ENCODE measurements at regions not wholly inside any gene's neighbourhood (a gene's known extent, or its start where the extent isn't known, plus 50 kb on each side); places are given as distances from the start of the nearest gene placed in this dataset.

DNA sequence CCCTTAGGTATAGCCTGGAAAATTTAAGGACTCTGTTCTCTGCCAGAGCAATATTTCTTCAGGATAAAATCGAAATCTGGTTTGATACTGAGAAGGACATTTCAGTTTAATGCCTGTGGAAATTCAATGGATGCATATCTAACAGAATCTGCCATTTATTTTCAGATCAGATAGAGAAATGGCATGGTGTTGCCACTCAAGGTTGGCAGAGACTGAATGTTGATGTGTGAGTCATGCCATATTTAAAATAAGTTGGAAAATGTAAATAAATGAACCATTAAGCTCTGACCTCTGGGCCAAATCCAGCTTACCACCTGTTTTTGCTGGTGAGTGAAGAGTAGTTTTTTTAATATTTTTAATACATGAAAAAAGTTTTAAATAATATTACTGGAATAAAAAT is 594.6 kb downstream of the DOK5 start:
- TF ChIP-seq POLR2A (IDR thresholded peaks at IDR 0.05), result no peak
- TF ChIP-seq, protein P1, sequence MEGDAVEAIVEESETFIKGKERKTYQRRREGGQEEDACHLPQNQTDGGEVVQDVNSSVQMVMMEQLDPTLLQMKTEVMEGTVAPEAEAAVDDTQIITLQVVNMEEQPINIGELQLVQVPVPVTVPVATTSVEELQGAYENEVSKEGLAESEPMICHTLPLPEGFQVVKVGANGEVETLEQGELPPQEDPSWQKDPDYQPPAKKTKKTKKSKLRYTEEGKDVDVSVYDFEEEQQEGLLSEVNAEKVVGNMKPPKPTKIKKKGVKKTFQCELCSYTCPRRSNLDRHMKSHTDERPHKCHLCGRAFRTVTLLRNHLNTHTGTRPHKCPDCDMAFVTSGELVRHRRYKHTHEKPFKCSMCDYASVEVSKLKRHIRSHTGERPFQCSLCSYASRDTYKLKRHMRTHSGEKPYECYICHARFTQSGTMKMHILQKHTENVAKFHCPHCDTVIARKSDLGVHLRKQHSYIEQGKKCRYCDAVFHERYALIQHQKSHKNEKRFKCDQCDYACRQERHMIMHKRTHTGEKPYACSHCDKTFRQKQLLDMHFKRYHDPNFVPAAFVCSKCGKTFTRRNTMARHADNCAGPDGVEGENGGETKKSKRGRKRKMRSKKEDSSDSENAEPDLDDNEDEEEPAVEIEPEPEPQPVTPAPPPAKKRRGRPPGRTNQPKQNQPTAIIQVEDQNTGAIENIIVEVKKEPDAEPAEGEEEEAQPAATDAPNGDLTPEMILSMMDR (IDR thresholded peaks at IDR 0.05), result no peak
